Non-pigmented ciliary epithelial cell (primary cell): ENCODE measurements at regions not wholly inside any gene's neighbourhood (a gene's known extent, or its start where the extent isn't known, plus 50 kb on each side); places are given as distances from the start of the nearest gene placed in this dataset.
"Not testable (repeated sequence)": the region's sequence is repeated elsewhere in the genome, so short reads cannot be mapped to it uniquely, and the experiment has no call there.

Experiments used
- DNase-seq: peaks from one replicate; pipeline ENCODE4 v3.0.0-alpha.2; 2010; ENCODE audit warnings: low read depth

DNA sequence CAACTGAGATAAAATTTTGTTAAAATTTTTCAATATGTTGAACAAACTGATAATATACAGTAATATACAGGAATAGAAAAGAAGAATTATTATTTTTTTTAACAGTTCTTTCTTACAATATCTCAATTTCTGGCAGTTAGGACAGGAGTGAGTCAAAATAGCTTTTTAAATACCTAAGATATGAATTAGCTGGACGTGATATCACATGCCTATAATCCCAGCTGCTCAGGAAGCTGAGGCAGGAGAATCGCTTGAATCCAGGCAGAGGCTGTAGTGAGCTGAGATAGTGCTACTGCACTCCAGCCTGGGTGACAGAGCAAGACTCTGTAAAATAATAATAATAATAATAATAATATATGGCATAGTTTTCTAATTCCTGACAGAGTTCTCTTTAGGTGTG is 1039.3 kb downstream of the STPG2 start:
- DNase-seq: no peak

GRCh38 chr4:97104666-97105065 is 1038.6 kb downstream of the STPG2 start:
- no peak for DNase-seq

DNA sequence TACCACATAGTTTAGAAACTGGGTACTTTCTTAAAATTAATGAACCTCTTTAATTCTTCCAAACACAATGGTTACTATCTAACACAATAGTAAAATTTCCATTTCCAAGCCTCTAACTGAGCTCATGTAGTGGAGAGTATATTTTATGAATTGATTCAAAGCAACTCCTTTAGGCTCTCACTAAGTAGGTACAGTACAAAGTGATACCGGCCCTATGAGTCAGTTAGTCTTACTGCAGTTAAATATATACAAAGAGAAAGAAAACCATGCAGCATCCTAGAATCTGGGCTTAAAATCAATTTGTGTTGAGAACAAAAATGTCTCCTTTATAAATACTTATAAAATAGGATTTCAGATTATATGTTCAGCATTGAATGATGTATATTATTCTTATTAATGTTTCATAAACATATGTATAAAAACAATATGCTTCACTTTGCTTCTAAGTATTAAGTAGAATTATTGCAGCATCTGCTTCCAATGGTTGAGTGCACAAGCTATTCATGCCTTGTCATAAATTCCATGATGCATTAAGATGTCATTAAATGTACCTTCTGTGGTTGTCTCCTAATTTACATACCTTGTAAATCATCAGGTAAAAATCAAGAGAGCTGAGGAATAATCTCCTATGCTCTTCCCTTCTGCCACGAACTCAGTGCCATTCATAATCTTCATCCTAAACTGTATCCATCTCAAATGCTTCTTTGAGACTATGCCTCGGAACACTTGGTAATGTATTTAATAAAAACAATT is 1037.8 kb downstream of the STPG2 start:
- no peak for DNase-seq

DNA sequence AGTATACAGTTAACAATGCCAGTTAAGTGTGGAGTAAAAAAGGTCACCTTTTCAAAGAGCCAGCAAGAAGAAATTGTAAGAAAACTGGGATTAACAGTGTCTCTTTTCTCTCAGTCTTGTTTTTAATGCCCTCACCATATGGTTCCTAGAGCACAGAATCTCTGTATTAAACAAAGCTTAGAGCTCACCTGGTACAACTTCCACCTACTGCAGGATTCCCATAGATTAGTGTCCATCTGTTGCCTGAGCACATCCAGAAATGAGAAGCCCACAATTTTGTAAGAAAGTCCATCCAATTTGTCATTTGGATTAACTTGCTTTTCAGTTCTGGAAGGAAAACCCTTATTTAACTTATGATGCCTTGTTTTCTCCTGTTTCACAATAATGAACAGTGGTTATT is 1037.1 kb downstream of the STPG2 start:
- DNase-seq: no peak

GRCh38 chr4:97110506-97110905 is 1032.8 kb downstream of the STPG2 start:
- DNase-seq: no peak

- DNase-seq: no peak
These were observed 1026.8 kb downstream of the STPG2 start for GRCh38 chr4:97116511-97116910.

DNA sequence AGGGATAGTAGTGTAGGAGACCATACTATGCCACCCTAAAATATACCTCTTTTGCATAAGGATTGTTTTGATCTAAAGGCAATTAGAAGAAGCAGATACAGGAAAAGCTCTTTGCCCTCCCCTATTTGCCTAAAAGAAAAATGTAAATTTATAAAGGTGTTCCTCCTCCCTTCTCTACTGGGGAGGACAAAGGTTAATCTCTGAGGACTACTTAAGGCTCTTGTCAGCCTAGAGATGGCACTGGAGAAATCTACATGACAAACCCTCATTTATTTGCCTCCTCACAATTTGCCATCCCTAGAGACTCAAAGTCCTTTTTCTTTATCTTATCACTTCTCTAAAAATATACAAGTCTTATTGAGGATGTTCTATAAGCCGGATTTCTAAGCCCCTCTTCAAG is 1021.8 kb downstream of the STPG2 start:
- DNase-seq: no peak

DNA sequence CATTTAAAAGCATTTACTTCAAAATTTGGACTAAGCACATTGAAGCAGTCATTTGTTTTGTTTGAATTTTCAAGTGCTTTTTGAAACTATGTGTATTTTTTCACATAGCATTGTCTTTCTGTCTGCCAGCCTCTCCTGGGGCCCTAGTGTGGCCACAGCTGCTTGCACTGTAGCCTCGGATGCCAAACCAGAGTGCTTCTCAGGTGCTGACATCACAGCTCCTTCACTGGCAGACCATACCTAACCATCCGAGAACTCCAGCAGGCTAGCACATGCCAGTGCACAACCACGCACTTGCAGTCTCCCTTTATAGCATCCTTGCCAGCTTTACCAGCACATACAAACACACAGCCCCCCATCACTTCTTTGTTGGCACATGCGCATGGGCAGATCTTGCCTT is 1019.7 kb downstream of the STPG2 start:
- DNase-seq: no peak

DNA sequence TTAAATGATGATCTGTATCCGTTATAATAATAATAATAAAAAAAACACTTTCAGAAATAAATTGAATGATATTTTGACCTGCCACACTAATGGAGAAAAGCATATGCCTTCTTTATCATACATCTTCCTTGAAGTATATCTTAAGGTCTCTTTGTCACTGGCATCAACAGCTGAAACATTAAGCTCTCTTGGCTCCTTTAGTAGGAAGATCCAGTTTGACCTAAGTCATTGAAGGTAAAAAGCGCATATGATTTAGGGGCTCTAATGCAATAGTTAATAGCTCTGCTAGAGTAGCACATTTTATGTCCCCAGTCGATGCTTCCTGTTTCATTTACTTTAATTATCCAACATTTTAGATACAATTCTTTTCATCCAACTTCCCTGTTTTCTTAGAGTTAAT is 1010.8 kb downstream of the STPG2 start:
- DNase-seq: no peak

DNA sequence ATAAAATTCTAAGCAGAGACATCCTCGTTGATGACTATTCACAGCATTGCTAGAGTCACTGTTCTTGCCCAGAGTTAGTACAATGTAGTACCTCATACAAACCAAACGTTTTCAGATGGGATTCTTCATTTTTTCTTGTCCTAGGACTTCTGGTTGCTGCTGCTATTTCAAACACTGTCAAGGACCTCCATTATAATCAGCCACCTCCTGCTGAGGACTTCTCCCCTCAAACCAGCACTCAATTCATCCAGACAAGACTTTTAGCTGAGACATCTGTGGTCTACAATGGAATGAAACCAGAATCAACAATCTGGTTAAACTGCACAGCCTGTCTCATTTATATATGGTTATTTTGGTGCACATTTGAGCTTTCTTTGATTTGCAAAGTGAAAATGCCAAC is 1008.8 kb downstream of the STPG2 start:
- DNase-seq: no peak

- DNase-seq: no peak
These were observed 1003.5 kb downstream of the STPG2 start for GRCh38 chr4:97139791-97140190.

DNA sequence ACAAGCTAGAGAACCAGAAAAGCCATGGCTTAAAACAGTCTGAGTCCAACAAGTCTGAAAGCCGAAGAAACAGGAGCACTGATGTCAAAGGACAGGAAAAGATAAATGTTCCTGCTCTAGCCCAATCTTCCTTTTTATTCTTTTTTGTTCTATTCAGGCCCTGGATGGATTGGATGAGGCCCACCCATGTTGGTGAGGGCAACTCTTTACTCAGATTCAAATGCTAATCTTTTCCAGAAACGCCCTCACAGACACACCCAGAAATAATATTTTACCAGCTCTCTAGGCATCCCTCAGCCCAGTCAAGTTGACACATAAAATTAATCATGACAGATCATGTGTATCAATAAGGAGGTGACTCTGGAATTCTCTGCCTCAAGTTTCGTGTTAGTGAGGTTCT is 1002.7 kb downstream of the STPG2 start:
- no peak for DNase-seq

DNA sequence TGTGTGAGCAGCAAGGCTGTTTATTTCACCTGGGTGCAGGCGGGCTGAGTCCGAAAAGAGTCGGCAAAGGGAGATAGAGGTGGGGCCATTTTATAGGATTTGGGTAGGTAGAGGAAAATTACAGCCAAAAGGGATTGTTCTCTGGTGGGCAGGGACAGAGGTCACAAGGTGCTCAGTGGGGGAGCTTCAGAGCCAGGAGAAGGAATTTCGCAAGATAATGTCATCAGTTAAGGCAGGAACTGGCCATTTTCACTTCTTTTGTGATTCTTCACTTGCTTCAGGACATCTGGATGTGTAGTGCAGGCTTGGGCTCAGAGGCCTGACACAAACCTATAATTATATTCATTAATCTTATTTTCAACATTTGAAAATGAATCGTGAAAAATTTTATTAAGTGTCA is 1001.9 kb downstream of the STPG2 start:
- DNase-seq: not testable (repeated sequence)

DNA sequence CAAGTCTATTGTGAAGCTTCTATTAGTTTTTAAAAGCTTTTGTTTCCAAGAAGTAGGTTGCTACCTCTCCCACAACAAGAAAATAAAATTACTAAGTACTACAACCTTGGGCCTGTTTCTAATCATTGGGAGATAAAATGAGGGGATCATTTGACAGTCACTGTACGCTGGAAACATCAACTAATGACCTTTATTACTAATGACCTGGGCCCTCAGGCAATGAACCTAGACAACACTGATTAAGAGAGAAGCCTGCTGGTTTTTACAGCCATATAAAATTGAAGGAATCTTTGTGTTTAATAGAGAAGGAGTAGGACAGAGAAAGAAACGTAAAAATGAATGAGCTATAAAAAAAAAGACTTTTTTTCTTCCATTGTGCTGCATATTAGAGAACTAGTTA is 1000.9 kb downstream of the STPG2 start:
- no peak for DNase-seq

- no peak for DNase-seq
These were observed 1000.4 kb downstream of the STPG2 start for GRCh38 chr4:97142893-97143292.

DNA sequence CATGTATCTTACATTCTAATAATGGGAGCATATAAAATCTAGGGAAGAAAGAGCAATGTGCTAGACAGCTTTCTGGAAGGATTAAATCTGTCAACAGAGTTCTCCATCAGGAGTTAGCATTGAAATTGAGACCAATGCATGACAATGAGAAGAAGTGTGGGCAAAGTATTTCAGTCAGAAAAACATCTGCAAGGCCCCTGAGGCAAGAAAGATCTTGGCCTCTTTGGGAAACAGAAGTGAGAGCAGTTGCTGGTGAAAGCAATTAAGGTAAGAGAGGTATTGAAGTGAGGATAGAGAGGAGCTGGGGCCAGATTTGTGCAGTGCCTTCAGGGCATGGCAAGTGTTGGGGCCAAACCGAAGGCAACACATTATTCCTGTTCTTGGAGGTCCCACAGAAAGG is 999.1 kb downstream of the STPG2 start:
- DNase-seq: no peak

- DNase-seq: no peak
These were observed 992.3 kb downstream of the STPG2 start for GRCh38 chr4:97150966-97151365.

DNA sequence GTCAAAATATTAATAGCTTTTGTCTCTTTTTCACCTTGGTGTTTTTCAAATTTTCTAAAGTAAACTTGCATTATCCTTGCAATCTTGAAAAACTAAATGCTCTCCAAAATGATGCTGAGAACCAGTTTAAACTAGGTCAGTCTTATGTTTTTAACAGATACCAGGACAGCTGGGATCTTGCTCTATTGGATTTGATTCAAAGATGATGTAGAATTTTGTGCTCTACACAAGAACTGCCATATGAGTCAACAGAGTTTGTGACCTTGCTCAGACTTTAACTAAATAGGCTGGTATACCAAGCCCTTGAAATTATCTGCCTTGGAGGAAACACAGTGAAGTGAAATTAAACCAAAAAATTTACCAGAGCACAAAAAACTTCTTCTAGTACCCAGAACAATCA is 991.1 kb downstream of the STPG2 start:
- DNase-seq: no peak

DNA sequence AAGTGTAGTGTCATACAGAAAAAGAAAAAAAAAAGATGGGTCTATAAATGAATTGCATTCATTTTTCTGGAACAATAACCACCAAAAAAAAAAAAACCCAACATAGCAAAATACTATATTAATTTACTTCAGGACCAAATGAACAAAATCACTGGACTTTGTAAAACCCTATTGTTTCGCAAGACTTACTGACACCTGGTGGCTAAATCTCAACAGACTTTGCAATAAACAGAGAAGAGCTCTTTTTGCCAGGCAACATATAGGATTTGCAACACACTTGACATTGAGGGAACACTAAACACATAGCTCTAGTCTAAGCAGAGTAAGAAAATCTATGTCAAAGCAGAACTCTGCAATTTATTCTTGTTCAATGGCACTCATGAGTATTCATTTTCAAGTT is 990.2 kb downstream of the STPG2 start:
- no peak for DNase-seq

DNA sequence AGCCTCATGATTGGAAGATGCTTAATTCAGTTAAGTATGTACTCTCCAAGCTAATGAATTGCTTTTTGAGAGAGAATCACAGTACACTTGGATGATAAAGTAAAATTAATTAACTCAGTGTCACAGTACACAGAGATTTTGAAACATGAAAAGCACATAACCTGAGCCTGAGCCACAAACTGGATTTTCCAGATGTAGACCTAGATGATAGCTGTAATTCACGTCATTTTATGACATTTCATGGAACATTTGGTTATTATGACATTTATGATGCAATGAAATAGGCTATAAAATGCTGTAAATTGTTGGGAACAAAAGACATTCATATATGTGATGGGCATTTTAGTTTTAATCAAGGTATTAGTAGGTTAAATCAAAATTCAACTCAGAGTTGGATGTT is 983.7 kb downstream of the STPG2 start:
- no peak for DNase-seq

- no peak for DNase-seq
These were observed 958.0 kb downstream of the STPG2 start for GRCh38 chr4:97185233-97185632.

DNA sequence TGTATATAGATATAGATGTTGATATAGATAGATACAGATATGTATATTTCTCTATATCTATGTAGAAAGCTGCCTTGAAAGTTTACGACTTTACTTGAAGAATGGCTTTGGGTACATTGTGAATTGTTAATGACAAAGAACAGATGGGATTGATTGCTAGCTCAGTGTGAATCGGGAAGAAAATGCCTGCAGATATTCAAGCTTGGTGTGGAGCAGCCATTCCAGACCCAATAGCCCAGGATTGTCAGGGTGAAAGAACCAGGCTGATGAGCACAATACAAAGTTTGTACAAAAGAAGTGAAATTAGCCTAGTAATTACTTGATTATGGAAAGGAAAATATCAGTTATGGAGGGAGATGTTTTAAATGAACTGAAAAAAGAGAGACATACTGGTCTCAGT is 946.2 kb downstream of the STPG2 start:
- no peak for DNase-seq

DNA sequence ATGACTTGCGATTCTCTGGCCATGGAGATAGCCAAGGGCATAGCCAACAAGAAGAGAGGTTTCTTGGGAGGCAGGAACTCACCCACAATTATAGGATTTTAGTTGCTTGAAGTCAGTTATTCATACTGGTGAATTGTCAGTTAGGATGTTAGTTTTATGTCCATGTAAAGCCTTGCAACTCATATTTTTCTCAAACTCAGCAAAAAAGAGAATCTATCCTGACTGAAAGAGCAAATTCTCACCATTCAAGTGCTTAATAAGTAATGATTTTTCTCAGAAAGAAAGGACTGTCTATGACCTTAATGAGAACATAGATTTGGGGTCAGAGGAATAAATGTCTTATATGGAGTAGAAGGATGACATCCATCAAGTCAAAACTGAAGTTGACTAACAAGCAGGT is 934.5 kb downstream of the STPG2 start:
- DNase-seq: no peak

DNA sequence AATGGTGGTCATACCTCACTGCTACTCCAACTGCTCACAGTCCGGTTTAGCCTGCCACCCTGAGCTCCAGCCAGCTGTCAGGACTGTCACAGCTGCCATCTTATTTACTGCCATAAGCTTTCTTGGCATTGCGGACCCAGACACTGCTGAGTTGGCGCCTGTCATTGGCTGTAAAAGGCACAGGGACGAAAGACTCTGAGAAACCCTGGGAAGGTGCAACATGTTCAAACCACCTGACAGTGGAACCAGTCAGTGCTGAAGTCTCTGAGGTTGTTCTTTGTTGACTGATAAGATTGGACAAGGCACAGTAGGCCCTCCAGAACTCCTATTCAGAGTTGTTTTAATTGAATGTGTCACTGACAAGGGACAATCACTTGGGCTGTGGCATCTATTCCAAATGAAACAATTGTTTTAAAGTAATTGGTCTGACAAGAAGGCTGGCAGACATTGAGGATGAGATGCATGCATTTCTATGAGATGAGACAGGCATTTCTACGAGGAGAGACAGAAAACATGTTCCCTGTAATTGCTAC is 927.8 kb downstream of the STPG2 start:
- no peak for DNase-seq
